K562 (cell line): ENCODE measurements at regions not wholly inside any gene's neighbourhood (a gene's known extent, or its start where the extent isn't known, plus 50 kb on each side); places are given as distances from the start of the nearest gene placed in this dataset.

ENCODE experiments used
- ATAC-seq: fragments of 200-7000 bp; cut with Tn5 transposase; 3 replicates; pipeline ENCODE4 v1.9.1; 2020; ENCODE audit warnings: moderate library complexity
- BruUV-seq: library from RNA; stranded (reverse); fragments of 400-500 nt; replicated peaks from 2 replicates; lab custom pipeline; 2021; lab: Mats Ljungman, UMichigan
- CTCF ChIA-PET: fragments of 300-600 bp; formaldehyde crosslinking; extraction: SDS; loops from one replicate; lab custom pipeline; 2021; ENCODE audit warnings: low intra/inter-chr PET ratio; lab: Yijun Ruan, JAX
- POLR2A ChIA-PET: fragments of 300-600, 350-650 bp; sonication (Branson Sonifier 250); formaldehyde crosslinking; extraction: SDS; loops from one replicate; lab custom pipeline; 2021; ENCODE audit warnings: antibody characterized with exemption, inconsistent platforms; lab: Yijun Ruan, JAX
- DNase-seq, 4 experiments: peaks; one replicate each; pipeline versions ENCODE4 v3.0.0 to v3.0.0-alpha.2; 2011 to 2018; ENCODE audit warnings: low spot score in 3 of 4, mixed read lengths in 3 of 4; ENCODE audit errors: extremely low read depth in 1 of 4
- FAIRE-seq: peaks from 2 replicates; lab custom pipeline; 2011; peaks lifted over from hg19 to GRCh38; lab: Jason Lieb, UNC
- H2AFZ ChIP-seq: 2 replicates; pipeline ENCODE4 v1.6.0; 2011; ENCODE audit warnings: low read depth, low read length, control low read depth, inconsistent platforms
- H3K27ac ChIP-seq: fragments of 200-600 bp; 3 replicates; pipeline ENCODE4 v1.8.0; 2011; ENCODE audit warnings: low read depth, mild to moderate bottlenecking, control low read depth, inconsistent platforms, low read length, moderate library complexity, mixed read lengths; ENCODE audit errors: extremely low read depth
- H3K27me3 ChIP-seq, 2 experiments: fragments of 300-600 bp in 1 of 2; 2 replicates in 1 of 2; 3 replicates in 1 of 2; pipeline versions ENCODE4 v1.6.0 to v1.8.0; 2011; ENCODE audit warnings: inconsistent platforms in 2 of 2, low read length in 2 of 2, mild to moderate bottlenecking in 1 of 2, mixed read lengths in 1 of 2, moderate library complexity in 1 of 2; ENCODE audit not compliant: control insufficient read depth in 2 of 2, insufficient read depth in 2 of 2
- H3K36me3 ChIP-seq: fragments of 300-600 bp; 3 replicates; pipeline ENCODE4 v1.8.0; 2011; ENCODE audit warnings: mild to moderate bottlenecking, low read length, inconsistent platforms; ENCODE audit not compliant: control insufficient read depth, insufficient read depth
- H3K4me1 ChIP-seq, 2 experiments: fragments of 200-600 bp in 1 of 2; replicated peaks in 1 of 2; 2 replicates in 1 of 2; 3 replicates in 1 of 2; pipeline versions ENCODE4 v1.5.1 to v1.8.0; 2011; ENCODE audit warnings: inconsistent platforms in 2 of 2, low read length in 2 of 2, mild to moderate bottlenecking in 1 of 2, mixed read lengths in 1 of 2, moderate library complexity in 1 of 2; ENCODE audit not compliant: control insufficient read depth in 2 of 2, insufficient read depth in 2 of 2
- H3K4me2 ChIP-seq: 2 replicates; pipeline ENCODE4 v1.6.1; 2011; ENCODE audit warnings: low read length, control low read depth, inconsistent platforms, mixed read lengths; ENCODE audit not compliant: insufficient read depth
- H3K4me3 ChIP-seq: fragments of 200-600 bp; sonication (generic), shearing (Covaris generic); 2 replicates; pipeline ENCODE4 v1.5.1; 2016; ENCODE audit warnings: control low read depth, inconsistent platforms
- H3K79me2 ChIP-seq: fragments of 200-600 bp; 3 replicates; pipeline ENCODE4 v1.8.0; 2011; ENCODE audit warnings: low read length, inconsistent platforms; ENCODE audit not compliant: control insufficient read depth, insufficient read depth
- H3K9ac ChIP-seq, 2 experiments: 2 replicates each; pipeline versions ENCODE4 v1.6.0 to v1.6.1; 2011; ENCODE audit warnings: low read depth in 2 of 2, low read length in 2 of 2, control low read depth in 1 of 2, inconsistent platforms in 1 of 2, mild to moderate bottlenecking in 1 of 2, mixed read lengths in 1 of 2; ENCODE audit not compliant: insufficient read depth in 1 of 2
- H3K9me1 ChIP-seq: one replicate; pipeline ENCODE4 v1.6.0; 2011; ENCODE audit warnings: inconsistent platforms, mild to moderate bottlenecking, low read length, moderate library complexity; ENCODE audit not compliant: control insufficient read depth, insufficient read depth
- H3K9me3 ChIP-seq: replicated peaks from 2 replicates; pipeline ENCODE4 v1.5.1; 2011; ENCODE audit warnings: low read depth, low read length, inconsistent platforms; ENCODE audit not compliant: control insufficient read depth, insufficient read depth
- H4K20me1 ChIP-seq: replicated peaks from 2 replicates; pipeline ENCODE4 v1.6.1; 2011; ENCODE audit warnings: low read length, inconsistent platforms, mixed read lengths; ENCODE audit not compliant: control insufficient read depth, insufficient read depth
- CAMTA2 ChIP-seq: fragments of 250-450 bp; sonication (Bioruptor Pico); conservative IDR thresholded peaks from 2 replicates; pipeline ENCODE4 v1.5.1; 2022
- CHCHD3 ChIP-seq: fragments of 250-450 bp; sonication (Bioruptor Pico); IDR thresholded peaks from 2 replicates; pipeline ENCODE4 v2.1.2; 2022; ENCODE audit warnings: mild to moderate bottlenecking
- DIDO1 ChIP-seq: fragments of 450-650 bp; IDR thresholded peaks from 2 replicates; pipeline ENCODE4 v1.6.1; 2016; ENCODE audit warnings: low read depth, missing biosample characterization, missing genetic modification characterization
- MXI1 ChIP-seq: IDR thresholded peaks from 2 replicates; pipeline ENCODE4 v1.6.1; 2011; ENCODE audit warnings: low read depth, mild to moderate bottlenecking, improper control_type of control experiment, low read length
- NELFE ChIP-seq: IDR thresholded peaks from 2 replicates; pipeline ENCODE4 v1.6.1; 2011; ENCODE audit warnings: mild to moderate bottlenecking; ENCODE audit not compliant: insufficient read depth, insufficient read length
- POLR2H ChIP-seq: IDR thresholded peaks from 2 replicates; pipeline ENCODE4 v1.6.1; 2016; ENCODE audit warnings: missing genetic modification characterization, low read depth, mild to moderate bottlenecking, control low read depth, missing compliant biosample characterization, moderate library complexity
- RAD21 ChIP-seq, 2 experiments: fragments of 250-450 bp in 1 of 2; fragments of 450-650 bp in 1 of 2; sonication (Bioruptor Pico) in 1 of 2; formaldehyde crosslinking in 1 of 2; IDR thresholded peaks in 1 of 2; conservative IDR thresholded peaks in 1 of 2; 2 replicates each; pipeline versions ENCODE4 v1.4.0 to v1.8.0; 2020 to 2022; ENCODE audit warnings: mild to moderate bottlenecking in 2 of 2, moderate library complexity in 1 of 2
- RBM15 ChIP-seq: fragments of 200-400 bp; formaldehyde crosslinking; IDR thresholded peaks from 2 replicates; pipeline ENCODE4 v1.6.1; 2018; ENCODE audit warnings: mild to moderate bottlenecking, low read length, moderate library complexity; ENCODE audit not compliant: insufficient read depth
- SAP30 ChIP-seq: fragments of 200-600 bp; sonication (generic); IDR thresholded peaks from 2 replicates; pipeline ENCODE4 v1.6.1; 2012; ENCODE audit warnings: borderline replicate concordance, low read depth, mild to moderate bottlenecking, moderate library complexity, low read length, control low read depth, inconsistent platforms; ENCODE audit not compliant: insufficient read depth, poor library complexity, severe bottlenecking
- SMAD3 ChIP-seq: fragments of 450-650 bp; formaldehyde crosslinking; conservative IDR thresholded peaks from 2 replicates; pipeline ENCODE4 v1.4.0; 2020; ENCODE audit warnings: mild to moderate bottlenecking
- SRSF1 ChIP-seq: fragments of 200-400 bp; formaldehyde crosslinking; IDR thresholded peaks from 2 replicates; pipeline ENCODE4 v1.6.1; 2017; ENCODE audit warnings: mild to moderate bottlenecking, low read depth, low read length, moderate library complexity
- ZBTB8A ChIP-seq: fragments of 450-650 bp; IDR thresholded peaks from 2 replicates; pipeline ENCODE4 v1.6.1; 2018; ENCODE audit warnings: mild to moderate bottlenecking, moderate library complexity; ENCODE audit not compliant: partially characterized antibody
- ZNF146 ChIP-seq: IDR thresholded peaks from one replicate; pipeline ENCODE4 v1.6.1; 2018; ENCODE audit warnings: missing compliant biosample characterization; ENCODE audit not compliant: unreplicated experiment
- ZNF175 ChIP-seq: fragments of 200-800 bp; sonication (Bioruptor generic); IDR thresholded peaks from 2 replicates; pipeline ENCODE4 v1.6.1; 2016; ENCODE audit warnings: low read depth, mild to moderate bottlenecking, missing genetic modification characterization, missing compliant biosample characterization
- ZNF551 ChIP-seq: fragments of 250-450 bp; sonication (Bioruptor Pico); IDR thresholded peaks from 2 replicates; pipeline ENCODE4 v1.5.0; 2021; ENCODE audit warnings: mild to moderate bottlenecking, moderate library complexity
- WGBS: fragments of 100-300 bp; shearing (Covaris generic); methylation state at CpG from one replicate; pipeline ENCODE4 v1.1.6; 2016; ENCODE audit warnings: low coverage, mixed read lengths; ENCODE audit not compliant: insufficient coverage; ENCODE audit errors: missing lambda C conversion rate; 5-methylcytosine and 5-hydroxymethylcytosine counted together
- in situ Hi-C: fragments of 300-500 bp; cut with MboI; formaldehyde crosslinking; loops from 4 replicates; pipeline ENCODE4 v1.15.0; 2018; ENCODE audit warnings: inconsistent platforms, mixed read lengths
- intact Hi-C: fragments of 100-400 bp; cut with micrococcal nuclease; formaldehyde crosslinking; loops from 2 replicates; pipeline ENCODE4 v1.14.2; 2022
- TF ChIP-seq, protein P1 (sequence below): fragments of 450-650 bp; IDR thresholded peaks from 2 replicates; pipeline ENCODE4 v1.6.1; 2016; ENCODE audit warnings: borderline replicate concordance
- TF ChIP-seq, protein P2 (sequence below): fragments of 450-650 bp; formaldehyde crosslinking; IDR thresholded peaks from 2 replicates; pipeline ENCODE4 v1.4.0; 2022; ENCODE audit warnings: missing genetic modification characterization
- TF ChIP-seq, protein P3 (sequence below): fragments of 450-650 bp; formaldehyde crosslinking; IDR thresholded peaks from 2 replicates; pipeline ENCODE4 v1.4.0; 2020; ENCODE audit warnings: mild to moderate bottlenecking

DNA sequence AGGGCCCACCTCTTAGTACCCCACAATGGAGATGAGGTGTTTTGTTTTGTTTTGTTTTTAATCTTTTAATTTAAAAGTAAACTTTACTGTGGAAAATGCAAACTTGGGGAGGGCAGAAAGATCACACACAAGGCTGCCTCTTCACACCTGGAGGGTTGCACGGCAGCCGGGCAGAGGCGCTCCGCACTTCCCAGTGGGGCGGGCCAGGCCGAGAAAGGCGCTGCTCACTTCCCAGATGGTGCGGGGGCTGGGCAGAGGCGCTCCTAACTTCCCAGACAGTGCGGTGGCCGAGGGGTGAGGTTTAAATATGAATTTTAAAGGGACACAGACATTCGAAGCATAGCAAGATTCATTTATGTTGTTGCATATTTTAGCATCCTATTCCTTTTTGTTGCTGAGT, 235.9 kb upstream of the MTPN start:
- peaks cover 8% of the 10 kb centered on the region; the same call in 1 of the 3 replicates for H3K36me3 ChIP-seq
- ATAC-seq = no peak
- no peak overlapping the region for H3K9ac ChIP-seq
- no peaks in the 10 kb centered on the region for H3K9me3 ChIP-seq
- no peak overlapping the region for H3K4me3 ChIP-seq
- no peak for FAIRE-seq
- no peaks in the 10 kb centered on the region for H3K9me1 ChIP-seq
- no peak for DNase-seq
- WGBS = 74% methylated on average over 12 of the region's 12 CpGs
- CTCF ChIA-PET = no interaction called here
- no peaks in the 10 kb centered on the region for H3K79me2 ChIP-seq
- no peaks in the 10 kb centered on the region for H3K4me1 ChIP-seq
- POLR2A ChIA-PET = no interaction called here
- intact Hi-C loops (no loop called here), in situ Hi-C loops (no loop called here)
- BruUV-seq = no TSS peak
- no peak overlapping the region for H2AFZ ChIP-seq
- H3K4me2 ChIP-seq = no peak overlapping the region
- H4K20me1 ChIP-seq = no peaks in the 10 kb centered on the region
- H3K27ac ChIP-seq = no peak overlapping the region
- no peaks in the 10 kb centered on the region for H3K27me3 ChIP-seq
- TF ChIP-seq CHCHD3 (CRISPR knock-in tag) (no peak), SAP30 (no peak), RAD21 (CRISPR knock-in tag; conservative IDR thresholded peaks at IDR 0.05 in 1 of 2, IDR thresholded peaks at IDR 0.05 in 1 of 2) (no peak), ZNF175 (no peak), POLR2H (tag) (no peak), NELFE (no peak), RBM15 (no peak), DIDO1 (tag) (no peak), SMAD3 (no peak), ZNF146 (no peak), ZBTB8A (no peak), ZNF551 (CRISPR knock-in tag) (no peak), MXI1 (no peak), CAMTA2 (no peak), SRSF1 (no peak)
- TF ChIP-seq, protein P1, sequence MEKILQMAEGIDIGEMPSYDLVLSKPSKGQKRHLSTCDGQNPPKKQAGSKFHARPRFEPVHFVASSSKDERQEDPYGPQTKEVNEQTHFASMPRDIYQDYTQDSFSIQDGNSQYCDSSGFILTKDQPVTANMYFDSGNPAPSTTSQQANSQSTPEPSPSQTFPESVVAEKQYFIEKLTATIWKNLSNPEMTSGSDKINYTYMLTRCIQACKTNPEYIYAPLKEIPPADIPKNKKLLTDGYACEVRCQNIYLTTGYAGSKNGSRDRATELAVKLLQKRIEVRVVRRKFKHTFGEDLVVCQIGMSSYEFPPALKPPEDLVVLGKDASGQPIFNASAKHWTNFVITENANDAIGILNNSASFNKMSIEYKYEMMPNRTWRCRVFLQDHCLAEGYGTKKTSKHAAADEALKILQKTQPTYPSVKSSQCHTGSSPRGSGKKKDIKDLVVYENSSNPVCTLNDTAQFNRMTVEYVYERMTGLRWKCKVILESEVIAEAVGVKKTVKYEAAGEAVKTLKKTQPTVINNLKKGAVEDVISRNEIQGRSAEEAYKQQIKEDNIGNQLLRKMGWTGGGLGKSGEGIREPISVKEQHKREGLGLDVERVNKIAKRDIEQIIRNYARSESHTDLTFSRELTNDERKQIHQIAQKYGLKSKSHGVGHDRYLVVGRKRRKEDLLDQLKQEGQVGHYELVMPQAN = no peak
- TF ChIP-seq, protein P2, sequence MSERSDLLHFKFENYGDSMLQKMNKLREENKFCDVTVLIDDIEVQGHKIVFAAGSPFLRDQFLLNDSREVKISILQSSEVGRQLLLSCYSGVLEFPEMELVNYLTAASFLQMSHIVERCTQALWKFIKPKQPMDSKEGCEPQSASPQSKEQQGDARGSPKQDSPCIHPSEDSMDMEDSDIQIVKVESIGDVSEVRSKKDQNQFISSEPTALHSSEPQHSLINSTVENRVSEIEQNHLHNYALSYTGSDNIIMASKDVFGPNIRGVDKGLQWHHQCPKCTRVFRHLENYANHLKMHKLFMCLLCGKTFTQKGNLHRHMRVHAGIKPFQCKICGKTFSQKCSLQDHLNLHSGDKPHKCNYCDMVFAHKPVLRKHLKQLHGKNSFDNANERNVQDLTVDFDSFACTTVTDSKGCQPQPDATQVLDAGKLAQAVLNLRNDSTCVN (CRISPR knock-in tag) = no peak
- TF ChIP-seq, protein P3, sequence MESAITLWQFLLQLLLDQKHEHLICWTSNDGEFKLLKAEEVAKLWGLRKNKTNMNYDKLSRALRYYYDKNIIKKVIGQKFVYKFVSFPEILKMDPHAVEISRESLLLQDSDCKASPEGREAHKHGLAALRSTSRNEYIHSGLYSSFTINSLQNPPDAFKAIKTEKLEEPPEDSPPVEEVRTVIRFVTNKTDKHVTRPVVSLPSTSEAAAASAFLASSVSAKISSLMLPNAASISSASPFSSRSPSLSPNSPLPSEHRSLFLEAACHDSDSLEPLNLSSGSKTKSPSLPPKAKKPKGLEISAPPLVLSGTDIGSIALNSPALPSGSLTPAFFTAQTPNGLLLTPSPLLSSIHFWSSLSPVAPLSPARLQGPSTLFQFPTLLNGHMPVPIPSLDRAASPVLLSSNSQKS = no peak
